DMS 273 (cell line): ENCODE measurements at regions not wholly inside any gene's neighbourhood (a gene's known extent, or its start where the extent isn't known, plus 50 kb on each side); places are given as distances from the start of the nearest gene placed in this dataset.
"Not testable (repeated sequence)": the region's sequence is repeated elsewhere in the genome, so short reads cannot be mapped to it uniquely, and the experiment has no call there.

ENCODE experiments used
- DNase-seq: peaks from one replicate; lab custom pipeline; 2025; ENCODE audit not compliant: unreplicated experiment; lab: John Stamatoyannopoulos, UW

DNA sequence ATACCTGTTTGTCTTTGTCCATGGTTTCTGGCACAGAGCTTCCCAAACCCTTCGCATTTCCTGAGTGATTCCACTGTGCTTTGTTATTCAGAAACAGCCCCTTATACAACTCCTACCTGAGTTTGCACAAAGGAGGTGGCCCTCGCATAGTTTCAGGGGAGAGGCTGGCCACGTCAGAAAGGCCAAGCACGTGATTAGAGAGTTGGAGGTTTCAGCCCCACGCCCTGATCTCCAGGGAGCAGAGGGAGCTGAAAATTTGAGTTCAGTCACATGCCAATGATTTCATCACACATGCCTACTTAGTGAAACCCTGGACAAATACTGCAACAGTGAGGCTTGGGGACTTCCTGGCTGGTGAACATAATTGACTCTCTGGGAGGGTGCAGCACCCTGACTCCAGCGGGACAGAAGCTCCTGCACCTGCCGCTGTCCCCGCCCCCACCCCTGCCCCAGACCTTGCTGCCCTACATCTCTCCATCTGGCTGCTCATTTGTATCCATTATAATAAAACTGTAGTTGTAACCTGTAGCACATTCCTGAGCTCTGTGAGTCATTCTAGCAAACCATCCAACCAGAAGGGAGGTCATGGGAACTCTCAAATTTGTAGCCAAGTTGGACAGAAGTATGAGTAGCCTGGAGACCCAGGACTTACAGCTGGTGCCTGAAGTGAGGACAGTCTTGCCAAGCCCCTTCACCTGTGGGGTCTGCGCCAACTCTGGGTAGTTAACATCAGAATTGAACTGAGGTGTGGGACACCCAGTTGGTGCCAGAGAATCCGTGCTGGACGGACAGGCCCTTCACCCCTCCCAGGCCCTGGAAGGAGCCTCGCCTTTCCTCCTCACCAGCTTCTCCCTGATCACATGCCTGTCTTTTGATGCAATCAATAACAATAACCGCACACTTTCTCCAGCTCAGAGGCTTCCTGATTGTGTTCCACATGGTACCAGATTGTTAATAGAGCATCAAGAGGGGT, 224.3 kb downstream of the ANAPC1 start:
- peak; percentile 46 for DNase-seq

DNA sequence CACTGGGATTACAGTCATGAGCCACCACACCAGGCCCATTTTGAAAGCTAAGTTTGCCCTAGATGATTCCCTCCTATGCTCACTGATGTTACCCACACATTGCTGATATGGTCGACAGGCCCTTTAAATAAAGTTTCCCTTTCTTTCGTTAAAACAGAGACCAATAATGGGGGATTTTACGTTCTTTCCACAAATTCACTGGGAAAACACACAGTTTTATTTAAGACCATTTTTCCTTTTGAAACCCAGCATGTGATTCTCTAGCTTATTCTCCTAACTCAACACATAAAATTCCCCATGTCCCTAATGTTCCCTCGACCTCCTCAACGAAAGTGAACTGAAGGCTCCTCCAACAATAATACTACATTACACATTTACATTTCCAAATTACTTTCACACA, 223.2 kb downstream of the ANAPC1 start:
- no peak for DNase-seq

DNA sequence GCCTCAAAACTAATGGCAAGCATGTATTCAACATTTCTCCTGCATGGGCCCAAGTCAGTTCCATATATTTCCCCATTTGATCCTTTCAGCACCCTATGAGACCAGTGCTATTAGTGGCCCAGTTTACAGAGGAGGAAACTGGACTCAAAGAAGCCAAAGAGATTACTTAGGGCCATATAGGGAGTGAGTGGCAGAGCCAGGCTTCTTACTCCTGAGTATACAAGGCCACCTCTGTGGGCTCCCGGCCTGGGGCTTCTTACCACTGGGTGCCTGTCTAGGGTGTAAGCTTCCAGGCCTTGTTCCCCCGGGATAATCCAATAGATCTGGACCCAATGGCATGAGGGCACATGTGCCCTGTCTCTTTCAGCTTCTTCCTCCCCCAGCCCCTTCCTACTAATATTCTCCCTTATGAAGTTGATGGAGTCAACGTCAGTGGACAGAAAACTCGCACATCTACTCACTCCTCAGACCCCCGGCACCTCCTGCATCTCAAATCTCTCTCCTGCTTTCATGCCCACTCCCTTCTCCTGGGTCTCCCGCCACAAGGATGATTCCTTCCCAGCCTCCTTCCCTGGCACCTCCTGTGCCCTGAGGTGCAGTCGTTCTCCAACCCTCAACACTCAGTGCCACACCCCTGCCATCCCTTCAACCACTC, 222.6 kb downstream of the ANAPC1 start:
- no peak for DNase-seq

DNA sequence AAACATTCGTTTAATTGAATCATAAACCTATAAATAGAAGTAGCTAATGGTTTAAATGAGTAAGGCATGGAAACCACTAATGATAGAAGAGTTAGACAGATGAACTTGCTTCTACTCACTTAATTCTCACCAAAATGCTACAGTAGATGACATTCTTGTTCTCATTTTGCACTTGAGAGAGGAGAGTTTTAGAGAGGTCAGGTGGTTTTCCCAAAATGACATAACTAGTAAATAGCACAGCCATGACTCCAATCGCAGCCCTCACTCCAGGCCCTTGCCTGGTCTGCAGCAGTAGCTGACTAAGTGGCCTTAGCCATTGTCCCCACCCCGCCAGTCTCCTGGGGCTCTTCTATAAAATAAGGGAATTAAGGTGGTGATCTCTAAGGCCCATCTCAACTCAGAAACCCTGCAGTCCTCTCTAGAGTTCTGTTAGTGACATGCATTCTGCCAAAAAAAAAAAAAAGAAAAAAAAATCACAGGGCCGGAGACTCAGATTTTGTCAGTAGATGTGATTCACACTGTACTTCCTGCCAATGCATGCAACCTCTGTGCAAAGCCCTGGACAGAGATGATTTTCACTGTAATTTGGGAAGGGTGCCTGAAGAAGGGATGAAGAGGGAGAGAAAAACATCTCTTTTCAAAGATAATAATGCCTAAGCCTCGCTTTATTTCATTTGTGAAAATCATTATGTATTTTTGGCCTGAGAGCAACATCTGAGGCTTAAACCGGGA, 221.8 kb downstream of the ANAPC1 start:
- DNase-seq, result no peak

DNA sequence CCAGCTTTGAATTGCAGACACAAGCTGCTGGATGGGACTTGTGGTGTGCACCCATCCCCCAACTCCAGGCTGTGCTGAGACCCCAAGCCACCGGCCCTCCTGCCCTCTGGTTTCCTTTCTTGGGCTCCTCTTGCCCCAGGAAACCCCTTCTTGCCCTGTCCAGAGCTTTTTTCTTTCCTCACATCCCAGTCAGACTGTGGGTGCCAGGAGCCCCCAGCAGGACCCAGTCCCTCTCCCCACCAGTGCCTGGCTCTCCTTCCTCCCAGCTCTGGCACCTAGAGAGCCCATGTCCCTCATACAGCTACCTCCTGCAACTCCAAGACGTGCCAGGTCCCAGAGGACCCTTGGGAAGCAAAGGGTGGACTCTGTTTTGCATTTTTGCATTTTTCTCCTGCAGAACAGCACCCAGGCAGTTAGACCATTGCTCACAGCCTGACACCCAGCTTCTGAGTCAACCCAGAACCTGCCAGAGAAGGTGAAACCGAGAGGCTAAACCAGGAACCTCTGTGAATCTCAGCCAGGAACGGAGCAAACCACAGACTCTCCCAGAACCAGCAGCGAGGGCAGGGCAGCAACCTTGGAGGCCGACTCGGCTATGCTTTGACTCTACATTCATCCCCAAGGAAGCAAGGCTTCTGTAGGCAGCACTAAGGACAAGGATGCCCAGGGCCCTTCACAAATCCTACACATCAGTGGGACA, 221.1 kb downstream of the ANAPC1 start:
- DNase-seq, result no peak

DNA sequence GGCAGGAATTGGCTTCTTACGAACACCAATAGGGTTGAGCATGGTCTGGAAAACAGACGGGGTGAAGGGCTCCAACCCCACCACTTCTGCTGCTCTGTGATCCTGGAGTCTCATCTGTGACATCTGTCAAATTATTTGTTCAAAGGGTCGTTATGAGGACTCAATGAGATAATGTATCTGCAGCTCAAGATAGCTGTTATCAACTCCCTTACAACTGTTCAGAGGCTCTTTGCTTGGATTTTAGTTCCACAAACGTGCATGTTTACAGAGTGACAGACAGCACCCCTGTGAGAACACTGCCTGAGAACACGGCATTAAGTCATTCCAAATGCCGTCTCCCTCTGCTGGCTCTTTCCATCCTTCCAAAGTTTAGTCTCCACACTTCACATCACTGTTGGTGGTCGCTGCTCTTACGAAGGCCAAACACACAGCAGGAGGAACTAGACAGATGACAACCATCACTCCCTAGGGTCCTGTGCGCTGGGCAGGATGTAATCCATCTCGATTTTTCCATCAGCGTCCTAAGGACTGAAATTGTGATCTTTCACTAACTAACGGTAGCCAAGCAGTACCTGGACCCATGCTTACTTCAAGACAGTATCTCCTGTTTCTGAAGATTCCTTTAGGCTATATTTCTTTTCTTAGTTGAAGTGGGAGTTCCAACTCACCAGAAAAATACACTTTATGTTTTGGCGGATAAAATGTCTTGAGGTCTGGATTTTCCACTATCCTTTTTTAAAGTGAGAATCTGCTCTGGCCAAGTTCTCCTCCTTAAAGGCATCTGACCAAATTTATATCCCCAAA, 220.3 kb downstream of the ANAPC1 start:
- peak; percentile 28 for DNase-seq

DNA sequence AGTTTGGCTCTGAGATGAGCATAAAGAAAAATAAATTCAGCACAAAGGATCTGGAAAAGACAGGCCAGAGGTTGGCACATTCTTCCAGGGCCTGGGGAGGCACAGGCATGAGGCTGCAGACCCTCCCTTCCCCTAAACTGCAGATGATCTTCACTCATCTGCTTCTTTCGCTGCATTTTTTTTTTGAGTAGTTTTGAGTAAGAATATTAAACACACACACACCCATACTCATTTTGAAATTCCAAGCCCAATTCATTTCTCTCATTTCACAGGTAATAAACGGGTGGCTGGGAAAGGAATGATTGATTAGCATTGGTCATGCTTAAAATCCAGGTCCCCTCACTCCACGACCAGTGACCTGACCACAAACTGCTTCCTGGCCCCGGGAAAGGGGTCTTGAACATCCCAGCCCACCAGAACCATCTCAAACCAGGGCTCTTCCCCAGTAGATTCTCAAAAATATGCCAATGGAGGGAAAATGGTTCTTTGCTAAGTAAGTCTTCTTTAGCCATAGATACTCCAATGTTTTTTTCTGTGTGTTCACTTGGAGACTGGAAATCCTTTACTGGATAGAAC, 219.6 kb downstream of the ANAPC1 start:
- DNase-seq, result no peak

DNA sequence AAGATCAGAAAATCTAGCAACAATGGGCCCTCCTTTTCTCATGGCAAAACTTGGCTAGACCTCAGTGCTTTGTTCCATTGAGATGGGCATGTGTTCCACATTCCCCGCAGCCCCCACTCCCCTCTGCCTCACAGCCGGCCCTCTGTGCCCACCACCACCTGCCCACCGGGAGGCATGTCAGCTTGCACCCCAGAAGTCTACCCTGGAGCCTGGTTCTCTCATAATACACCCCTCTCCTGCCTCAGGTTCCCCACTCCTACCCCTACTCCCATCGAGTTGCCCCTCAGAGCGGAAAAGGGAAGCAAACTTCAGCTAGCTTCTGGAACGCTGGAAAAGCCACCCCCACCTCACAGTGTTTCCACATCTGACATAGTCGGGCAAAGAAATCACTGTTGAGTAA, 219.0 kb downstream of the ANAPC1 start:
- no peak for DNase-seq

DNA sequence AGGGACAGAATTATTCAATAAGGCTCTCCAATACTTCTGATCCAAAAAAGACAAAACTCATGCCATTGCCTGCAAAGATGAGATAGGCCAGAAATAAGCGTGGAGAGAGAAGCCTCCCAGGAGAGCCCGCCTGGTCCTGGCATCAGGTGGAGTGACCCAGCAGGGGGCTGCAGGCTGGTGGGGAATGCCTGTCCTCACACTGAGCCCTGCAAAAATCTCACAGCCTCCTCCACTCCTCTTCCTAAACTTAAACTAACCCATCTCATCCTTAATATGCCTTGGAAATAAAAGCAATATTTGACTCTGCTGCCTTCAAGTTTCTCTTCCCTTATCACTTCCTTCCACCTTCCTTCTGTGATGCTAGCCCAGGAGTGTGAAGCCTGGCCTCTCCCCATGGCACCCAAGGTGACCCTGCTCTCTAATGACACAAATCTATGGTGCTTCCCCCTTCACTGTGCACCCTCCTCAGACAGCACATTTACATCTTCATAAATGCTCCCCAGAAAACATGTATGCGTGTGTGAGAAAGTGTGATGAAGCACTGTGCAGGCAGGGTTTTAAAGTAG, 218.4 kb downstream of the ANAPC1 start:
- no peak for DNase-seq

DNA sequence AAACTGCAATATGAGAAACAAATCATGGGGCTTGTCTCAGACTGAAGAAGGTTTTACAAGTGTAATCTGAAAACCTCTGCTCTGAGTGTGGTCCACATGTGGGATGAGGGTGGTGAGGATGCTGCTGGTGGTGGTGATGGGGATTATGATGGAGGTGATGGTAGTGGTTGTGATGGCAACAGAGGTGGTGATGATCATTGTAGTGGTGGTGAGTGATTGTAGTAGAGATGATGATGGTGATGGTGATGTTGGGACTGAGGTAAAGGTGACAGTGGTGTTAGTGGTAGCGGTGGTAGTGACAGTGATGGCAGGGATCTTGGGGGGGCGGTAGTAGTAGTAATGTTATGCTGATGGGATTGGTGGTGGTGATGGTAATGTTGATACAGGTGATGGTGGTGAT, 217.8 kb downstream of the ANAPC1 start:
- DNase-seq, result no peak

DNA sequence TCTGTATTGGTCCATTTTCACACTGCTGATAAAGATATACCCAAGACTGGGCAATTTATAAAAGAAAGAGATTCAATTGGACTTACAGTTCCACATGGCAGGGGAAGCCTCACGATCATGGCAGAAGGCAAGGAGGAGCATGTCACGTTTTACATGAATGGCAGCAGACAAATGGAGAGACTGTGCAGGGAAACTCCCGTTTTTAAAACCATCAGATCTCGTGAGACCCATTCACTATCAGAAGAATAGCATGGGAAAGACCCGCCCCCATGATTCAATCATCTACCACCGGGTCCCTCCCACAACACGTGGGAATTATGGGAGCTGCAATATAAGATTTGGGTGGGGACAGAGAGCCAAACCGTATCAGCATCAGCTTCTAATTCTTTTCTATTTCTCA, 217.0 kb downstream of the ANAPC1 start:
- DNase-seq, result no peak

DNA sequence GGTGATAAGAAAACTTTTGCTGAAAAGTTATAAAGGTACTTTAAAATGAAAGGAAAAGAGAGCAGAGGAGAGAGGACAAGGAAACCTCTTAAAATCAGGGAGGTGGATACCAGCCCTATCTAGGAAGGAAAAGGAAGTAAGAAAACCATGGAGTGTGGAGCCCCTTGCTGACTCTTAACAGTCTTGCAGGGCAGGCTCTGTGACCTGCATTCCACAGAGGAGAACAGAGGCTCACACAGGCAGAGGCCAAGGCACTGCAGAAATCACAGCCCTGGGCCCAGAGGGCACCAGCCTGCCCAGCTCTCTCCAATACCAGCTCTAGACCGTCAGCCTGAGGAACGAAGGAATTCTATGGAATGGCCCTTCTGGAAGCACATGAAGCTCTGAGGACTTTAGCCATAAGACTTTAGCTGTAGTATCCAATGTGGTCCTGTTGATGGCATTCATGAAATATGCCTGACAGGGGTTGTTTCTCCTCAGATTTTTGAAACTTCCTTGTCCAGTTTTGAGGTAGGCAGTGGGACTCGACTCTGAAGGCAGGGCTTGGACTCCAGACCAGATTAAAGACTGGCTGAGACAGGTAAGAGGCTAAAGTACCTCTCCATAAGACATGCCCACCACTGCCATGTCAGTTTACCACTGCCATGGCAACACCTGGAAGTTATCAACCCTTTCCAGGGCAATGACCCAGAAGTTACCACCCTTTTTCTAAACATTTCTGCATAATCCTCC, 216.3 kb downstream of the ANAPC1 start:
- DNase-seq, result peak; percentile 25

DNA sequence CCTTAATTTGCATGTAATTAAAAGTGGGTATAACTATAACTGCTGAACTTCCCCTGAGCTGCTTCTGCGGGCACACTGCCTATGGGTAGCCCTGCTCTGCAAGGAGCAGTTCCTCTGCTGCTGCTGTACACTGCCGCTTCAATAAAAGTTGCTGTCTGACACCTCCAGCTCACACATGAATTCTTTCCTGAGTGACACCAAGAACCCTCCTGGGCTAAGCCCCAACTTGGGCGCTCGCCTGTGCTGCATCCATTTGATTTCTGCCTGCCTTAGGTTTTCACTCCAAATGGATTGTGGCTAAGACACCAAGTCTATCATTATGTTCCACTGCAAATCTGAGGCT, 215.7 kb downstream of the ANAPC1 start:
- no peak for DNase-seq

DNA sequence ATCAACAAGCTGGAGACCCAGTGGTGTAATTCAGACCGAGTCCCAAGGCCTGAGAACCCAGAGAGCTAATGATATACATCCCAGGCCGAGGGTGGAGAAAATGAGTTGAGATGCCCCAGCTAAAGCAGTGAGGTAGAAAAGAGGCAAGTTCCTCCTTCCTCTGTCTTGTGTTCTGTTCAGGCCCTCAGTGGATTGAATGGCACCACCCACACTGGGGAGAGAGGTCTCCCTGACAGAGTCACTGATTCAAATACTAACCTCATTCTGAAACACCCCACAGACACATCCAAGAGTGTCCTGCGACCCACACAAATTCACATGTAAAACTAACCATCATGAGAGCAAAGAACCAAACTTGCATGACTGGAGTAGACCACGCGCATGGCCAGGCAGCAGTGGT, 215.3 kb downstream of the ANAPC1 start:
- no peak for DNase-seq

DNA sequence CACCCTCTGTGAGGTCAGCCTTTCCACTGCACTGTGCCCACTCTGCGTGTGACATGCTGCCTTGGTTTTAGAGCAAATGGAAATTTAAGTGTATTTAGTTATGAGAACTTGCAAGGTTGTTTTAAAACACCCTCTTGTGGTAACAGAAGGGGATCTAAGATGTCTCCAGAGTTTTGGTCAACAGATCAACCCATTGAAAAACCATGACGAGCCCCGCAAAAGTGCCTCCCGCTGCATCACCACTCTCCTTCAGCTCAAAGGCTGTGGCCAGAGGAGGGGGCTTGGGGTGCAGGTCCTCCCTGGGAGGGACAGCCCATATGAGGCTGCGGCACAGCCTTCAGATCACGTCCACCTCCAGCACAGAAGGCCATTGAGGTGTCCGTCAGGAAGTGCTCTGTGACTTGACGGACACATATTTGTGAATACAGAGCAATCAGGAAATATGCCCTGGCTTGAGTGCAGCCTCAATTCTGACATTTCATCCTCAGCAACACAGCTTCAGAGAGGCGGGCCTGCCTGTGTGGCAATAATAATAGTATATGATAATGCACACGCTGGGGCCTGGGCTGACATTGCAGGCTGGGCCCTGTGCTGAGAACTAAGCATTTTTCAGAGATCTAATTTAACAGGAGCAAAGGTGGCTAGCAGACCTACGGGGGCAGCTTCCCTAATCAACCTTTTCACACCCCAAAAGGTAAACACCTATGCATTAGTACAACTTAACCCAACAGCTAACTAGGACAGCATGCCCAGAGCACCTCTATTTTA, 213.9 kb downstream of the ANAPC1 start:
- DNase-seq, result no peak

DNA sequence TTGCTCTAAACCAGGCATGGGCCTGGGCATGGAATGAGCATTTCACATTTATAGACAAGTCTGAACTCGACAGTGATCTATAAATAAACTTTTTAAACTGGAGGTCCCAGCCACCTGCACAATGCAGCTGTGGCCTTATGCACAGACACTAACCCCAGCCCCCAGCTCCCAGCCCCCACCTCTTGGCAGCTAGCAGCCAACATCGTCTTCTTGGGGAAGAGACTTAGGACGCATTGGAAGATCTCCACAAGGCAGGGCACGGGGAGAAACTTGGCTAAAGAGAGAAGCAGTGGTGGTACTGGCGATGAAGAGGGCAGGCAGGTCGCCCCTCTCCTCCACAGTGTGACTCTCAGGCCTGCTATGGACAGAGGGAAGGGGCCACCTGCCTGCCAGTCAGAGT, 213.2 kb downstream of the ANAPC1 start:
- DNase-seq, result peak; percentile 11

DNA sequence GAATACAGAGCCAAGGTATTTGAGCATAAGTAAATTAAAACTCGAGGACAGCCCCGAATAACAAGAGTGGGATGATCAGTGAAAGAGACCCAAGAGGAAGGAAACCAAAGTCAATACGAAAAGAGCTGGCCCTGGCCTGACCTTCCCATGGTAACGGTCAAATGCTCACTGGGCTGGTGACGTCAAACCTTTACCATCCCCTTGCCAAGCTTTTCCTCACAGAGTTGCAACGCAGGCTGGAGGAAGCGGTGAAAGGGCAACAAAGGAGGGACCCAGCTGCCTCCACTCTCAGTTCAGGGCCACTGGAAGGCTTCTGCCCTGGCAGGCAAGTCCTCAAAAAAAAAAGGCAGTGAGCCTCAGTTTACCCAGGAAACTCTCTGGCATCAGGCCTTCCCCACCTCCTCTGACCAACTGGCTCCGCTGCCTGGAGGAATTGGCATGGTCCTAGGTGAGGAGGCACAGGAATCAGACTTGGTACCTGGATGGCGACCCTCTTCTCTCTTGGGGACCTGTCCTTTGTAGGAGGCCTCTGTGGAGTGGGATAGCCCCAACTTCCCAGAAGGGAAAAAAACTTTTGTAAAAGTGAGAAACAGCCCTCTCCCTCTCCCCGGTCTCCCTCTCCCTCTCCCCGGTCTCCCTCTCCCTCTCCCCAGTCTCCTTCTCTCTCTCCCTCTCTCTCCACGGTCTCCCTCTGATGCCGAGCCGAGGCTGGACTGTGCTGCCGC, 212.4 kb downstream of the ANAPC1 start:
- no peak for DNase-seq

DNA sequence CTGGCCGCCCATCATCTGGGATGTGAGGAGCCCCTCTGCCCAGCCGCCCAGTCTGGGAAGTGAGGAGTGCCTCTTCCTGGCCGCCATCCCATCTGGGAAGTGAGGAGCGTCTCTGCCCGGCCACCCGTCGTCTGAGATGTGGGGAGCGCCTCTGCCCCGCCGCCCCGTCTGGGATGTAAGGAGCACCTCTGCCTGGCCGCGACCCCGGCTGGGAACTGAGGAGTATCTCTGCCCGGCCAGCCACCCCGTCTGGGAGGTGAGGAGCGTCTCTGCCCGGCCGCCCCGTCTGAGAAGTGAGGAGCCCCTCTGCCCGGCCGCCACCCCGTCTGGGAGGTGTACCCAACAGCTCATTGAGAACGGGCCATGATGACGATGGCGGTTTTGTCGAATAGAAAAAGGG, 211.4 kb downstream of the ANAPC1 start:
- not testable (repeated sequence) for DNase-seq
